ENCODE measurements at regions not wholly inside any gene's neighbourhood (a gene's known extent, or its start where the extent isn't known, plus 50 kb on each side); places are given as distances from the start of the nearest gene placed in this dataset.

DNA sequence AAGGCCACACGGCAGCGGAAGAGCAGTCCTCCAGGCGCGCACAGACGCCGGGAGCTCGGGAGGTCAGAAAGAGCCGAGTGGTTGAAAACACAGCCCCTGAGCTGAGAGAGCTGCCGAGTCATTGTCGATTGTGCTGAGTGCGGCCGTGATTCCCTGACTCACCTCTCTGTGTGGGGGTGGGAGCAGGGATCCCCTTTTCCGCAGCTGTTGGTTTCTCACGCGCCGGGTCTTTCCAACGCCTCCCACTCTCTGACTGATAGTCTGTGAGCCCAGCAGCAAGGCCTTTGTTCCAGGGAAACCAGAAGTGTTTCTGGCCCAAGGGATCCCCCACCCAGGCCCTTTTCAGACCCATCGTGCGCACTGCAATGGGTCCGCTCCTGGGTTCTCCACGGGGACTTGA, 97.3 kb downstream of the MRPL36 start:
- Histone ChIP-seq H2AFZ (ENCODE audit: control insufficient read depth, low read depth, low read length) (no peak overlapping the region), H4K20me1 (ENCODE audit: control insufficient read depth, insufficient read depth) (no peaks in the 10 kb centered on the region), H3K9me3 (replicated peaks; ENCODE audit: control insufficient read depth, insufficient read depth, low read length) (no peaks in the 10 kb centered on the region), H3K4me1 (ENCODE audit: control insufficient read depth, insufficient read depth, low read length) (no peaks in the 10 kb centered on the region), H3K4me2 (ENCODE audit: control insufficient read depth, insufficient read depth) (no peak overlapping the region), H3K36me3 (ENCODE audit: control insufficient read depth in 2 of 2, insufficient read depth in 2 of 2, low read length in 1 of 2) (no peaks in the 10 kb centered on the region), H3K27ac (ENCODE audit: control insufficient read depth, insufficient read depth) (no peak overlapping the region), H3K79me2 (ENCODE audit: control insufficient read depth, insufficient read depth, low read length) (no peaks in the 10 kb centered on the region), H3K9ac (ENCODE audit: control insufficient read depth, insufficient read depth, low read length) (no peak overlapping the region), H3K27me3 (replicated peaks in 1 of 2; ENCODE audit: control insufficient read depth in 2 of 2, insufficient read depth in 2 of 2, low read length in 1 of 2) (peaks cover 2 to 4% of the 10 kb centered on the region in 2 experiments; a peak in 3 of 4 replicates), H3K4me3 (no peak overlapping the region)
- ATAC-seq: no peak
- no TSS peak for BruUV-seq (replicated peaks)
- in situ Hi-C loops (cut with MboI) (no loop called here), intact Hi-C loops (cut with micrococcal nuclease; ENCODE audit: unreplicated experiment) (no loop called here)
- CTCF ChIA-PET: no interaction called here
- SMC1A ChIA-PET (ENCODE audit: uncharacterized antibody, unreplicated experiment): no interaction called here
- RAD21 ChIA-PET (ENCODE audit: unreplicated experiment): no interaction called here
- POLR2A ChIA-PET: no interaction called here
- TF ChIP-seq, protein P1, sequence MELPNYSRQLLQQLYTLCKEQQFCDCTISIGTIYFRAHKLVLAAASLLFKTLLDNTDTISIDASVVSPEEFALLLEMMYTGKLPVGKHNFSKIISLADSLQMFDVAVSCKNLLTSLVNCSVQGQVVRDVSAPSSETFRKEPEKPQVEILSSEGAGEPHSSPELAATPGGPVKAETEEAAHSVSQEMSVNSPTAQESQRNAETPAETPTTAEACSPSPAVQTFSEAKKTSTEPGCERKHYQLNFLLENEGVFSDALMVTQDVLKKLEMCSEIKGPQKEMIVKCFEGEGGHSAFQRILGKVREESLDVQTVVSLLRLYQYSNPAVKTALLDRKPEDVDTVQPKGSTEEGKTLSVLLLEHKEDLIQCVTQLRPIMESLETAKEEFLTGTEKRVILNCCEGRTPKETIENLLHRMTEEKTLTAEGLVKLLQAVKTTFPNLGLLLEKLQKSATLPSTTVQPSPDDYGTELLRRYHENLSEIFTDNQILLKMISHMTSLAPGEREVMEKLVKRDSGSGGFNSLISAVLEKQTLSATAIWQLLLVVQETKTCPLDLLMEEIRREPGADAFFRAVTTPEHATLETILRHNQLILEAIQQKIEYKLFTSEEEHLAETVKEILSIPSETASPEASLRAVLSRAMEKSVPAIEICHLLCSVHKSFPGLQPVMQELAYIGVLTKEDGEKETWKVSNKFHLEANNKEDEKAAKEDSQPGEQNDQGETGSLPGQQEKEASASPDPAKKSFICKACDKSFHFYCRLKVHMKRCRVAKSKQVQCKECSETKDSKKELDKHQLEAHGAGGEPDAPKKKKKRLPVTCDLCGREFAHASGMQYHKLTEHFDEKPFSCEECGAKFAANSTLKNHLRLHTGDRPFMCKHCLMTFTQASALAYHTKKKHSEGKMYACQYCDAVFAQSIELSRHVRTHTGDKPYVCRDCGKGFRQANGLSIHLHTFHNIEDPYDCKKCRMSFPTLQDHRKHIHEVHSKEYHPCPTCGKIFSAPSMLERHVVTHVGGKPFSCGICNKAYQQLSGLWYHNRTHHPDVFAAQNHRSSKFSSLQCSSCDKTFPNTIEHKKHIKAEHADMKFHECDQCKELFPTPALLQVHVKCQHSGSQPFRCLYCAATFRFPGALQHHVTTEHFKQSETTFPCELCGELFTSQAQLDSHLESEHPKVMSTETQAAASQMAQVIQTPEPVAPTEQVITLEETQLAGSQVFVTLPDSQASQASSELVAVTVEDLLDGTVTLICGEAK (IDR thresholded peaks at IDR 0.05; ENCODE audit: borderline replicate concordance): no peak
- TF ChIP-seq, protein P2, sequence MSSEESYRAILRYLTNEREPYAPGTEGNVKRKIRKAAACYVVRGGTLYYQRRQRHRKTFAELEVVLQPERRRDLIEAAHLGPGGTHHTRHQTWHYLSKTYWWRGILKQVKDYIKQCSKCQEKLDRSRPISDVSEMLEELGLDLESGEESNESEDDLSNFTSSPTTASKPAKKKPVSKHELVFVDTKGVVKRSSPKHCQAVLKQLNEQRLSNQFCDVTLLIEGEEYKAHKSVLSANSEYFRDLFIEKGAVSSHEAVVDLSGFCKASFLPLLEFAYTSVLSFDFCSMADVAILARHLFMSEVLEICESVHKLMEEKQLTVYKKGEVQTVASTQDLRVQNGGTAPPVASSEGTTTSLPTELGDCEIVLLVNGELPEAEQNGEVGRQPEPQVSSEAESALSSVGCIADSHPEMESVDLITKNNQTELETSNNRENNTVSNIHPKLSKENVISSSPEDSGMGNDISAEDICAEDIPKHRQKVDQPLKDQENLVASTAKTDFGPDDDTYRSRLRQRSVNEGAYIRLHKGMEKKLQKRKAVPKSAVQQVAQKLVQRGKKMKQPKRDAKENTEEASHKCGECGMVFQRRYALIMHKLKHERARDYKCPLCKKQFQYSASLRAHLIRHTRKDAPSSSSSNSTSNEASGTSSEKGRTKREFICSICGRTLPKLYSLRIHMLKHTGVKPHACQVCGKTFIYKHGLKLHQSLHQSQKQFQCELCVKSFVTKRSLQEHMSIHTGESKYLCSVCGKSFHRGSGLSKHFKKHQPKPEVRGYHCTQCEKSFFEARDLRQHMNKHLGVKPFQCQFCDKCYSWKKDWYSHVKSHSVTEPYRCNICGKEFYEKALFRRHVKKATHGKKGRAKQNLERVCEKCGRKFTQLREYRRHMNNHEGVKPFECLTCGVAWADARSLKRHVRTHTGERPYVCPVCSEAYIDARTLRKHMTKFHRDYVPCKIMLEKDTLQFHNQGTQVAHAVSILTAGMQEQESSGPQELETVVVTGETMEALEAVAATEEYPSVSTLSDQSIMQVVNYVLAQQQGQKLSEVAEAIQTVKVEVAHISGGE (CRISPR knock-in tag; IDR thresholded peaks at IDR 0.05): no peak
- no peak for DNase-seq (ENCODE audit: low read depth, low spot score)
- FAIRE-seq: no peak
- WGBS (ENCODE audit: insufficient coverage, insufficient replicate concordance, low lambda C conversion rate, missing lambda C conversion rate): 61% methylated on average over 21 of the region's 21 CpGs

Data from GM12878 (cell line).